ENCODE measurements at regions not wholly inside any gene's neighbourhood (a gene's known extent, or its start where the extent isn't known, plus 50 kb on each side); places are given as distances from the start of the nearest gene placed in this dataset.

DNA sequence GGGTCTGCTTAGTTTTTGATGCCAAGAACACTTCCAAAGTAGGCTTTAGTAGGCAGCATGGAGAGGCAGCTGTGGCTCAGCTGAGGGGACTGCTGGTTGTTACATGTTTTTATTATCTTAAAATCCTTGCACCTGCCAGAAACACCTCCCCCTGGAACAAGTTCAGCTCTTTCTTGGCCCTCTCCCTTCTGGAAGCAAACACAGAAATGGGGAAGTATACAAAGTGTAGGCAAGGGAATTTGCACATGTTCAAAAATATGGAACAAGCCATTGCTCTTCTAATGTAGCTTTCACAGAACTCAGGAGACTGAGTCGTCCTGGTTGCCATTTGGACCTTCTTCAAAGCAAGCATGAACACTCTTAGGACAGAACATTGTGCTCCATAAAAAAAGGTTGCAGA is 169.1 kb upstream of the SEMA6D start (continued):
- TF ChIP-seq, protein P1, sequence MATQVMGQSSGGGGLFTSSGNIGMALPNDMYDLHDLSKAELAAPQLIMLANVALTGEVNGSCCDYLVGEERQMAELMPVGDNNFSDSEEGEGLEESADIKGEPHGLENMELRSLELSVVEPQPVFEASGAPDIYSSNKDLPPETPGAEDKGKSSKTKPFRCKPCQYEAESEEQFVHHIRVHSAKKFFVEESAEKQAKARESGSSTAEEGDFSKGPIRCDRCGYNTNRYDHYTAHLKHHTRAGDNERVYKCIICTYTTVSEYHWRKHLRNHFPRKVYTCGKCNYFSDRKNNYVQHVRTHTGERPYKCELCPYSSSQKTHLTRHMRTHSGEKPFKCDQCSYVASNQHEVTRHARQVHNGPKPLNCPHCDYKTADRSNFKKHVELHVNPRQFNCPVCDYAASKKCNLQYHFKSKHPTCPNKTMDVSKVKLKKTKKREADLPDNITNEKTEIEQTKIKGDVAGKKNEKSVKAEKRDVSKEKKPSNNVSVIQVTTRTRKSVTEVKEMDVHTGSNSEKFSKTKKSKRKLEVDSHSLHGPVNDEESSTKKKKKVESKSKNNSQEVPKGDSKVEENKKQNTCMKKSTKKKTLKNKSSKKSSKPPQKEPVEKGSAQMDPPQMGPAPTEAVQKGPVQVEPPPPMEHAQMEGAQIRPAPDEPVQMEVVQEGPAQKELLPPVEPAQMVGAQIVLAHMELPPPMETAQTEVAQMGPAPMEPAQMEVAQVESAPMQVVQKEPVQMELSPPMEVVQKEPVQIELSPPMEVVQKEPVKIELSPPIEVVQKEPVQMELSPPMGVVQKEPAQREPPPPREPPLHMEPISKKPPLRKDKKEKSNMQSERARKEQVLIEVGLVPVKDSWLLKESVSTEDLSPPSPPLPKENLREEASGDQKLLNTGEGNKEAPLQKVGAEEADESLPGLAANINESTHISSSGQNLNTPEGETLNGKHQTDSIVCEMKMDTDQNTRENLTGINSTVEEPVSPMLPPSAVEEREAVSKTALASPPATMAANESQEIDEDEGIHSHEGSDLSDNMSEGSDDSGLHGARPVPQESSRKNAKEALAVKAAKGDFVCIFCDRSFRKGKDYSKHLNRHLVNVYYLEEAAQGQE (IDR thresholded peaks at IDR 0.05; ENCODE audit: low read depth): no peak
- TF ChIP-seq ZFX (IDR thresholded peaks at IDR 0.05) (no peak), POLR2A (IDR thresholded peaks at IDR 0.05; ENCODE audit: borderline replicate concordance, extremely low read depth, insufficient read depth, insufficient read length) (no peak), EZH2 (IDR thresholded peaks at IDR 0.05) (no peak)

GRCh38 chr15:47548986-47549385 is 168.3 kb upstream of the SEMA6D start:
- no peaks in the 10 kb centered on the region for H3K79me2 ChIP-seq (ENCODE audit: insufficient read depth, low read length)
- H3K36me3 ChIP-seq (ENCODE audit: control insufficient read depth in 1 of 2, insufficient read depth in 2 of 2, low read length in 2 of 2): no peaks in the 10 kb centered on the region
- no peaks in the 10 kb centered on the region for H3K9me2 ChIP-seq (ENCODE audit: insufficient read depth)
- no peak overlapping the region for H3K4me2 ChIP-seq (ENCODE audit: low read length)
- no peaks in the 10 kb centered on the region for H4K20me1 ChIP-seq (ENCODE audit: insufficient read depth)
- intact Hi-C loops (cut with micrococcal nuclease): no loop called here
- POLR2A ChIA-PET: no interaction called here
- no peak overlapping the region for H3K4me3 ChIP-seq (replicated peaks in 1 of 2; ENCODE audit: low read depth in 1 of 2, low read length in 2 of 2)
- no peak overlapping the region for H2AFZ ChIP-seq (ENCODE audit: low read depth, low read length, poor library complexity, severe bottlenecking)
- no peaks in the 10 kb centered on the region for H3K27me3 ChIP-seq (ENCODE audit: insufficient read depth, low read length)
- H3K9me3 ChIP-seq (ENCODE audit: control insufficient read depth in 1 of 2, insufficient read depth in 1 of 2, low read depth in 1 of 2, low read length in 2 of 2): peaks cover 9 to 50% of the 10 kb centered on the region in 2 experiments; a peak in 2 of 4 replicates
- no peak for TF ChIP-seq CTCF (IDR thresholded peaks at IDR 0.05 in 2 of 3, conservative IDR thresholded peaks at IDR 0.05 in 1 of 3; ENCODE audit: borderline replicate concordance in 1 of 3, insufficient read depth in 1 of 3, low read depth in 2 of 3, low read length in 2 of 3)
- TF ChIP-seq, protein P1 (IDR thresholded peaks at IDR 0.05; ENCODE audit: low read depth): no peak
- H3K27ac ChIP-seq (ENCODE audit: low read depth, low read length): no peak overlapping the region
- BruUV-seq (replicated peaks): no TSS peak
- RAD21 ChIA-PET (ENCODE audit: low non-redundant PET in 1 of 2, low total read pairs in 2 of 2, uncharacterized antibody in 2 of 2, unreplicated experiment in 2 of 2): no interaction called here
- no peak overlapping the region for H3K9ac ChIP-seq (ENCODE audit: low read length)
- no peaks in the 10 kb centered on the region; a peak in 1 of 4 replicates for H3K4me1 ChIP-seq (ENCODE audit: control insufficient read depth in 1 of 2, insufficient read depth in 2 of 2, low read length in 2 of 2)
- DNase-seq (ENCODE audit: low read depth, low spot score) (no peak), ATAC-seq (no peak)
- CTCF ChIA-PET: no interaction called here

Measured in HCT116 (cell line).